NCI-H1105 (cell line): ENCODE measurements at regions not wholly inside any gene's neighbourhood (a gene's known extent, or its start where the extent isn't known, plus 50 kb on each side); places are given as distances from the start of the nearest gene placed in this dataset.

Experiments
- DNase-seq: peaks from one replicate; lab custom pipeline; 2025; lab: John Stamatoyannopoulos, UW

- no peak for DNase-seq
Observed at GRCh38 chr3:46090161-46090591, 62.9 kb upstream of the XCR1 start.

DNA sequence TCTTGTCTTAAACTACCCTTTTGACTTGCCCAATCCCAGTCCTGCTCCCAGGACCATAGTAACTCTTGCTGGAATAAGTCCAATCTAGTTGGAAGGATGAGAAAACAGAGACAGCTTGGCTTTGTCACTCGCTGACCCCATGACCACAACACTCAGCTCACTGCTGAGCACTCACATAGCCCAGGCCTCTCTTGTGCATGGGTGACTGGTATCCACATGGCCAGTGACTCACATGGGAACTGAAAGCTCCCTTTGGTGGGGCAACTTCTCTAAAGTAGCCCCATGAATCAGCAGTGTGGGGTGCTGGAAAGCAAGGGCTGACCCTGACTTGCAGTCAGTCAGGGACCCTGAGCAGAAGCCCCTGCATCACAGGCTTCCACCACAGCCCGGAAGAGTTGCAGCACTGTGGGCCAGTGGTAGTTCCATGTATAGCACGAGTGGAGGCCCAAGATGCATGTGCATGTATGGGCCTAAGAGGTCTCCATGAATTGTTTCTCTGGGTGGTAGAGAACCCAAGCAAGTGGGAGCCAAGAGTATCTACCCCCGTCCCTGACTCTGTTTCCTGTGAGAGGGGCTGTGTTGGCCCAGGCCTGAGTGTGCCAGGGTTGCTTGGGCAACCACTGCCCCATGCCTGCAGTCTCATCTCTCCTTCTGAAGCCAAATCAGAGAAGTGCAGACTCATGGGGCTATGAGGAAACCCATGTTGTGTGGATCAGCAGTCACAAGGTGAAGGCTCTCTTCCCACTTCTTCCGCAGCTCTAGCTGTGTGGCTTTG is 62.1 kb upstream of the XCR1 start:
- DNase-seq: no peak

DNA sequence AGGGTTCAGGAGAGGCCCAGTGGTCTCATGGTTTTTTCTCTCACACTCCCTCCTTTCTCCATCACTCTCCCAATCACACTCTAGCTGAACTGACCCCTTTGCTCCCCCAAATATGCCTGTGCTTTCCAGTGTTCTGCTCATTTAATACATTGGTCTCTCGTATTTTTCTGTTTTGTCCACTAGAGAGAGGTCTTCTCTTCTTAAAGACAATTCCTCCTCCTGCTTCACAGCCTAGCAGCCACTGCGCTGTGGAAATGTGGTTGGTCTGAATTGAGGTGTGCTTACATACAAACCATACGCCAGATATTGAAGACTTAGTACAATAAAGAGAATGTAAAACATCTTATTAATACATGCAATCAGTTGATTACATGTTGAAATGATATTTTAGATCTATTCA is 60.6 kb upstream of the XCR1 start:
- no peak for DNase-seq

GRCh38 chr3:46086986-46087385 is 59.7 kb upstream of the XCR1 start:
- DNase-seq: no peak

DNA sequence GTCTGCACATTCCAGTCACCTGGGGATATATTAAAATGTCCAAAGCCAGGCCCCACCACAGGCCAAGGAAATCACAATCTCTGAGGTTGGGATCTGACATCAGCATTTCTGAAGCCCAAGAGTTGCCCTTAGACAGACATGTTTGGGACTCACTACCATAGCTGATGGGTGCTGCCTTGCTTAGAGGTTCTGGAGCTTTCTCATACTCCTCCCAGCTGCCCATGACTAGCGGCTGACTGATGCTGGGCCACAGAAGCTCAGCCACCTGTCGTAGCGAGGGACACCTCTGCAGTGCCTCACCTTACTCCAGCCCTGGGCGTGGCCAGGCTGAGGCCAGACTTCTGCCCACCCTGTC is 58.8 kb upstream of the XCR1 start:
- DNase-seq: no peak

GRCh38 chr3:46085421-46086082 is 58.3 kb upstream of the XCR1 start:
- DNase-seq: no peak

- DNase-seq: no peak
Observed at GRCh38 chr3:46083956-46084355, 56.7 kb upstream of the XCR1 start.

GRCh38 chr3:46082849-46083248 is 55.6 kb upstream of the XCR1 start:
- no peak for DNase-seq

DNA sequence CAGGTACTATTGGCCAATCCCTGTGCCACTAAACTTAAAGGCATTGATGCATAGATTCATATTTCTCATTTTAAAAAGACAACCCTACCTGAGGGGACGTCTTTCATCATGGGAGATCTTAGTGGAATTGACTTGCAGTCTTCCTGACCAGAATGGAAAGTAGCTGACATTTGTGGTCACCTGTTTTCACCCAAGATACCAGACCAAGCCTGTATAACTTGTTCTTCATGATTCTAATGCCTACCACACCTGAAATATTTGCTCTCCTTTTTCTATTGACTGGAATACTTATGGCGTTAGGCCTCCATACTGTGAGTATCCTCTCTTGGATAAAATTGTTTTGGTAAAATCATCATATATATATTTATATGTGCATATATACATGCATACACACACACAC is 54.7 kb upstream of the XCR1 start:
- DNase-seq: no peak

- DNase-seq: no peak
Observed at GRCh38 chr3:46080969-46081345, 53.7 kb upstream of the XCR1 start.

DNA sequence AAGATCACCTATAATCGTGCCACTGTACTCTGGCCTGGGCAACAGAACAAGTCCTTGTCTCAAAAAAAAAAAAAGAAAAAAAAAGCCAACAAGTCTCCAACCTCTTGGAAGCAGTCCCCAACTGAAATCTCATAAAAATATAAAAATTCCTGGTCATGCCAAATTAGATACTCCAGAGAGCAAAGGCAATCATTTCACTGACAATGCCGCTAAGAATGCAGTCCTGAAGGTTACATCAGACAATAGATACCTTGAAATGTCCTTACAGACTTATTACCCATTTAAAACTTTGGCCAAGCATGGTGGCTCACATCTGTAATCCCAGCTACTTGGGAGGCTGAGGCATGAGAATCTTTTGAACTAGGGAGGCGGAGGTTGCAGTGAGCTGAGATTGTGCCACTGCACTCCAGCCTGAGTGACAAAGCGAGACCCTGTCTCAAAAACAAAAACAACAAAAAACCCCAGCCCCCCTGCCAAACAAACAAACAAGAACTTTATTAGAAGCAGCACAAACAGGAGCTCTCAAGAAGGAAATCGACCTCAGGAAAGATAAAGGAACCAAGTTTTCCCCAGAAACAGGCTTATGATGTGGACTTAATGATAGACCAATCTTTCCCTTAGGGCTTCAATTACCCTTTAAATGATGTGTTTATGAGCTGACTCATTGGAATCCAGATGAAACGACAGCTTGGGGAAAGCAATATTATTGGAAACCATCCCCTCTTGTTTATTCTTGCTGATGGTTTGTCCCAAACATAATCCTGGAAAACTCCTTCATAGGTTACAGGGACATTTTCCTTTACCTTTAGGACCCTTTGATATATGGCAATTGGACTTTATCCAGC is 53.1 kb upstream of the XCR1 start:
- no peak for DNase-seq

DNA sequence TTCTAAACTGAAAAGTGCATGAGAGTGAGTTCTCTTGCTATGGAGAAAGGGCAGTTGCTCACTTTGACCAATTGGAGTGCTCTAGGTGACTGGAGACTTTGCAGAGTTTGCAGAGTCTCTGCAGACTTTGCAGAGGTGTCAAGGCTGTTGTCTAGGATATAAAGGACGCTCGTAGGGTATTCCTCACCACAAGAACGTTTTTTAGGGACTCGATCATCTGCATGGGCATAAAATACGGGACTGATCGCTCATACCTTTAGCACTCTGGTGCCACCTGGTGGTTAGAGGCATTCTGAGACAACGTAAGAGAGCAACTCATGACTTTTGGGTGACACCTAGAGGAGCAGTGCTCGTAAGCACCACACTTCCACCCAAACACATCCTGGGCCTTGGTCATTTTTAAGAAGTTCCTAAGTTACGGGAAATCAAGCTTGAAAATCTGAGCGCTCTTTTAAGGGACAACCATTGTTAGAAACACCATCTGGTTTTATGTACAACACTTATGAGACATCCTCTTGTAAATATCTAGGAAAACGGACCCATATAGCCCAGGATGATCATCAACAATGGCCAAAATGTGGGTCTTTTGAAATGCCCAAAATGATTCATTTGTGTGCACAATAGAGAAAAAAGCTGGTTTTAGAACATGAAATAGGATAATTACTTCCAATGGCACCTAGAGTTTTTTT is 51.6 kb upstream of the XCR1 start:
- peak; percentile 71 for DNase-seq
